PFSK-1 (cell line): ENCODE measurements at regions not wholly inside any gene's neighbourhood (a gene's known extent, or its start where the extent isn't known, plus 50 kb on each side); places are given as distances from the start of the nearest gene placed in this dataset.

Experiments
- POLR2AphosphoS5 ChIP-seq: IDR thresholded peaks from 2 replicates; pipeline ENCODE4 v1.6.1; 2012; ENCODE audit warnings: low read depth, mild to moderate bottlenecking, control low read depth, low read length, moderate library complexity
- TF ChIP-seq, protein P1 (sequence below), 2 experiments: IDR thresholded peaks; 2 replicates each; pipeline versions ENCODE4 v1.6.1 to v1.8.0; 2011 to 2012; ENCODE audit warnings: low read depth in 2 of 2, low read length in 2 of 2, control low read depth in 1 of 2, inconsistent platforms in 1 of 2, mild to moderate bottlenecking in 1 of 2, moderate library complexity in 1 of 2; ENCODE audit not compliant: insufficient read depth in 1 of 2

DNA sequence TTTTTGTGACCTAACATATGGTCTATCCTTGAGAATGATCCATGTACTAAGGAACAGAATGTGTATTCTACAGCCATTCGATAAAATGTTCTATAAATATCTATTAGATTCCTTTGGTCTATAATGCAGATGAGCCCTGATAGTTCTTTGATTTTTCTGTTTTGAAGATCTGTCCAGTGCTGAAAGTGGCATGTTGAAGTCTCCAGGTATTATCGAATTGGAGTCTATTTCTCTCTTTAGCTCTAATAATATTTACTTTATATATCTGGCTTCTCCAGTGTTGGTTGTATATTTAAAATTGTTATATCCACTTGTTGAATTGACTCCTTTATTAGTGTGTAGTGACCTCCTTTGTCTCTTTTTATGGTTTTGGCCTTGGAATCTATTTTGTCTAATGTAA lies 377.9 kb downstream of the ARL6IP6 start:
- TF ChIP-seq POLR2AphosphoS5: no peak
- TF ChIP-seq, protein P1, sequence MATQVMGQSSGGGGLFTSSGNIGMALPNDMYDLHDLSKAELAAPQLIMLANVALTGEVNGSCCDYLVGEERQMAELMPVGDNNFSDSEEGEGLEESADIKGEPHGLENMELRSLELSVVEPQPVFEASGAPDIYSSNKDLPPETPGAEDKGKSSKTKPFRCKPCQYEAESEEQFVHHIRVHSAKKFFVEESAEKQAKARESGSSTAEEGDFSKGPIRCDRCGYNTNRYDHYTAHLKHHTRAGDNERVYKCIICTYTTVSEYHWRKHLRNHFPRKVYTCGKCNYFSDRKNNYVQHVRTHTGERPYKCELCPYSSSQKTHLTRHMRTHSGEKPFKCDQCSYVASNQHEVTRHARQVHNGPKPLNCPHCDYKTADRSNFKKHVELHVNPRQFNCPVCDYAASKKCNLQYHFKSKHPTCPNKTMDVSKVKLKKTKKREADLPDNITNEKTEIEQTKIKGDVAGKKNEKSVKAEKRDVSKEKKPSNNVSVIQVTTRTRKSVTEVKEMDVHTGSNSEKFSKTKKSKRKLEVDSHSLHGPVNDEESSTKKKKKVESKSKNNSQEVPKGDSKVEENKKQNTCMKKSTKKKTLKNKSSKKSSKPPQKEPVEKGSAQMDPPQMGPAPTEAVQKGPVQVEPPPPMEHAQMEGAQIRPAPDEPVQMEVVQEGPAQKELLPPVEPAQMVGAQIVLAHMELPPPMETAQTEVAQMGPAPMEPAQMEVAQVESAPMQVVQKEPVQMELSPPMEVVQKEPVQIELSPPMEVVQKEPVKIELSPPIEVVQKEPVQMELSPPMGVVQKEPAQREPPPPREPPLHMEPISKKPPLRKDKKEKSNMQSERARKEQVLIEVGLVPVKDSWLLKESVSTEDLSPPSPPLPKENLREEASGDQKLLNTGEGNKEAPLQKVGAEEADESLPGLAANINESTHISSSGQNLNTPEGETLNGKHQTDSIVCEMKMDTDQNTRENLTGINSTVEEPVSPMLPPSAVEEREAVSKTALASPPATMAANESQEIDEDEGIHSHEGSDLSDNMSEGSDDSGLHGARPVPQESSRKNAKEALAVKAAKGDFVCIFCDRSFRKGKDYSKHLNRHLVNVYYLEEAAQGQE (IDR thresholded peaks at IDR 0.05; ENCODE audit: insufficient read depth in 1 of 2, low read depth in 2 of 2, low read length in 2 of 2): no peak
